Activated CD4-positive, alpha-beta T cell treated with anti-CD3 and anti-CD28 coated beads for 24 hours (primary cell): ENCODE measurements at regions not wholly inside any gene's neighbourhood (a gene's known extent, or its start where the extent isn't known, plus 50 kb on each side); places are given as distances from the start of the nearest gene placed in this dataset.

Experiments used
- DNase-seq, 2 donors: peaks; one replicate each; pipeline ENCODE4 v3.0.0-alpha.2; 2020; ENCODE audit warnings: low read depth in 2 of 2

GRCh38 chr4:136554033-136554432, 978.3 kb downstream of the PCDH18 start:
- DNase-seq = no peak

GRCh38 chr4:136551753-136552152, 980.5 kb downstream of the PCDH18 start:
- no peak for DNase-seq

- no peak for DNase-seq
Observed at GRCh38 chr4:136540747-136541146, 991.5 kb downstream of the PCDH18 start.

- DNase-seq = no peak
Observed at GRCh38 chr4:136528131-136528530, 1004.2 kb downstream of the PCDH18 start.

GRCh38 chr4:136526517-136526916, 1005.8 kb downstream of the PCDH18 start:
- DNase-seq = no peak

GRCh38 chr4:136524039-136524438, 1008.3 kb downstream of the PCDH18 start:
- no peak for DNase-seq

GRCh38 chr4:136516371-136516770, 1015.9 kb downstream of the PCDH18 start:
- DNase-seq = no peak

- DNase-seq = no peak
Observed at GRCh38 chr4:136505020-136505419, 1027.3 kb downstream of the PCDH18 start.

- DNase-seq = no peak
Observed at GRCh38 chr4:136495851-136496250, 1036.4 kb downstream of the PCDH18 start.

GRCh38 chr4:136495076-136495475, 1037.2 kb downstream of the PCDH18 start:
- no peak for DNase-seq

- DNase-seq = no peak
Observed at GRCh38 chr4:136489101-136489500, 1043.2 kb downstream of the PCDH18 start.

GRCh38 chr4:136484996-136485395, 1047.3 kb downstream of the PCDH18 start:
- DNase-seq = no peak

GRCh38 chr4:136476753-136477152, 1055.5 kb downstream of the PCDH18 start:
- DNase-seq = no peak

GRCh38 chr4:136471051-136471450, 1061.2 kb downstream of the PCDH18 start:
- DNase-seq = no peak

- DNase-seq = no peak
Observed at GRCh38 chr4:136465691-136466090, 1066.6 kb downstream of the PCDH18 start.

GRCh38 chr4:136463941-136464340, 1068.4 kb downstream of the PCDH18 start:
- DNase-seq = no peak

GRCh38 chr4:136461533-136461932, 1070.8 kb downstream of the PCDH18 start:
- DNase-seq = no peak

- no peak for DNase-seq
Observed at GRCh38 chr4:136458326-136458725, 1074.0 kb downstream of the PCDH18 start.

GRCh38 chr4:136457577-136457976, 1074.7 kb downstream of the PCDH18 start:
- no peak for DNase-seq

GRCh38 chr4:136457004-136457403, 1075.3 kb downstream of the PCDH18 start:
- DNase-seq = no peak

GRCh38 chr4:136443006-136443405, 1089.3 kb downstream of the PCDH18 start:
- no peak for DNase-seq

GRCh38 chr4:136442447-136442846, 1089.8 kb downstream of the PCDH18 start:
- no peak for DNase-seq

GRCh38 chr4:136441629-136442282, 1090.5 kb downstream of the PCDH18 start:
- no peak for DNase-seq

GRCh38 chr4:136438645-136439044, 1093.6 kb downstream of the PCDH18 start:
- no peak for DNase-seq
